SK-N-SH (cell line): ENCODE measurements at regions not wholly inside any gene's neighbourhood (a gene's known extent, or its start where the extent isn't known, plus 50 kb on each side); places are given as distances from the start of the nearest gene placed in this dataset.

Experiments
- CTCF ChIA-PET: fragments of 300-600, 350-600 bp; formaldehyde crosslinking; extraction: SDS; loops from one replicate; lab custom pipeline; 2021; lab: Yijun Ruan, JAX
- POLR2A ChIA-PET: fragments of 350-600 bp; sonication (Branson Sonifier 250); formaldehyde crosslinking; extraction: SDS; loops from one replicate; lab custom pipeline; 2020; ENCODE audit warnings: antibody characterized with exemption, inconsistent platforms; lab: Yijun Ruan, JAX
- DNase-seq: peaks from one replicate; pipeline ENCODE4 v3.0.0; 2012
- H2AFZ ChIP-seq: fragments of 200-600 bp; sonication (generic); 2 replicates; pipeline ENCODE4 v1.8.1; 2016; ENCODE audit warnings: antibody characterized with exemption, mild to moderate bottlenecking, low read depth
- H3F3A ChIP-seq: fragments of 200-600 bp; sonication (generic); replicated peaks from 2 replicates; pipeline ENCODE3; 2016; ENCODE audit warnings: antibody characterized with exemption, mild to moderate bottlenecking; ENCODE audit not compliant: insufficient read depth
- H3K27ac ChIP-seq, 2 experiments: fragments of 200-500 bp in 1 of 2; fragments of 200-600 bp in 1 of 2; sonication (Bioruptor generic) in 1 of 2; sonication (generic), shearing (Covaris generic) in 1 of 2; 2 replicates each; pipeline versions ENCODE4 v1.5.1 to v1.6.1; 2014 to 2016; ENCODE audit warnings: low read depth in 2 of 2, inconsistent platforms in 1 of 2, low read length in 1 of 2, mild to moderate bottlenecking in 1 of 2, mixed read lengths in 1 of 2
- H3K27me3 ChIP-seq: fragments of 200-600 bp; sonication (generic), shearing (Covaris generic); 2 replicates; pipeline ENCODE4 v1.6.1; 2016; ENCODE audit warnings: mixed run types; ENCODE audit not compliant: insufficient read depth
- H3K36me3 ChIP-seq, 2 experiments: fragments of 200-500 bp in 1 of 2; fragments of 200-600 bp in 1 of 2; sonication (Bioruptor generic) in 1 of 2; sonication (generic) in 1 of 2; replicated peaks in 1 of 2; 2 replicates each; pipeline versions ENCODE3 to v1.5.1; 2014 to 2016; ENCODE audit warnings: low read length in 1 of 2, mild to moderate bottlenecking in 1 of 2; ENCODE audit not compliant: insufficient read depth in 2 of 2, control insufficient read depth in 1 of 2
- H3K4me1 ChIP-seq, 2 experiments: fragments of 200-500 bp in 1 of 2; fragments of 200-600 bp in 1 of 2; sonication (Bioruptor generic) in 1 of 2; sonication (generic), shearing (Covaris generic) in 1 of 2; 2 replicates each; pipeline versions ENCODE4 v1.5.1 to v1.6.1; 2014 to 2016; ENCODE audit warnings: low read depth in 1 of 2, low read length in 1 of 2, mixed run types in 1 of 2; ENCODE audit not compliant: insufficient read depth in 2 of 2, control insufficient read depth in 1 of 2
- H3K4me2 ChIP-seq: fragments of 200-600 bp; sonication (generic), shearing (Covaris generic); 2 replicates; pipeline ENCODE4 v1.6.1; 2017; ENCODE audit warnings: mixed run types
- H3K4me3 ChIP-seq, 2 experiments: fragments of 200-500 bp in 1 of 2; fragments of 200-600 bp in 1 of 2; sonication (Bioruptor generic) in 1 of 2; sonication (generic), shearing (Covaris generic) in 1 of 2; 2 replicates each; pipeline versions ENCODE4 v1.5.1 to v1.8.1; 2014 to 2016; ENCODE audit warnings: low read depth in 2 of 2, inconsistent platforms in 1 of 2, low read length in 1 of 2, mild to moderate bottlenecking in 1 of 2, mixed read lengths in 1 of 2, moderate library complexity in 1 of 2
- H3K79me2 ChIP-seq: fragments of 200-600 bp; sonication (generic); 2 replicates; pipeline ENCODE4 v1.8.1; 2017; ENCODE audit warnings: mild to moderate bottlenecking; ENCODE audit not compliant: insufficient read depth
- H3K9ac ChIP-seq: fragments of 200-600 bp; sonication (generic); 2 replicates; pipeline ENCODE4 v1.6.1; 2017; ENCODE audit warnings: mixed run types
- H3K9me2 ChIP-seq: fragments of 200-600 bp; sonication (generic); 2 replicates; pipeline ENCODE4 v1.6.1; 2017; ENCODE audit warnings: mixed run types
- H3K9me3 ChIP-seq: fragments of 200-600 bp; sonication (generic); 2 replicates; pipeline ENCODE4 v1.6.1; 2017; ENCODE audit warnings: mixed run types, mild to moderate bottlenecking, moderate library complexity
- H4K20me1 ChIP-seq: fragments of 200-600 bp; sonication (generic); 2 replicates; pipeline ENCODE4 v1.6.1; 2017; ENCODE audit warnings: mild to moderate bottlenecking, mixed run types; ENCODE audit not compliant: insufficient read depth
- CTCF ChIP-seq: fragments of 200-600 bp; sonication (generic); IDR thresholded peaks from 2 replicates; pipeline ENCODE4 v1.6.1; 2017; ENCODE audit warnings: antibody characterized with exemption, mild to moderate bottlenecking, moderate library complexity
- EP300 ChIP-seq, 2 experiments: IDR thresholded peaks; 2 replicates each; pipeline versions ENCODE4 v1.4.0 to v1.6.1; 2012; ENCODE audit warnings: borderline replicate concordance in 1 of 2, low read depth in 1 of 2, low read length in 1 of 2
- EZH2phosphoT487 ChIP-seq: fragments of 200-600 bp; sonication (generic); IDR thresholded peaks from 2 replicates; pipeline ENCODE4 v1.6.1; 2017; ENCODE audit warnings: low read depth, mixed run types, mild to moderate bottlenecking, antibody characterized with exemption, moderate library complexity, borderline replicate concordance
- FOXM1 ChIP-seq: IDR thresholded peaks from 2 replicates; pipeline ENCODE4 v1.4.0; 2012; ENCODE audit warnings: low read depth, mild to moderate bottlenecking
- JUND ChIP-seq: IDR thresholded peaks from 2 replicates; pipeline ENCODE4 v1.4.0; 2012
- MEF2A ChIP-seq: IDR thresholded peaks from 2 replicates; pipeline ENCODE4 v1.4.0; 2012; ENCODE audit warnings: low read depth, borderline replicate concordance
- MXI1 ChIP-seq: IDR thresholded peaks from 2 replicates; pipeline ENCODE4 v1.6.1; 2012; ENCODE audit warnings: mild to moderate bottlenecking, low read depth, low read length, improper control_type of control experiment
- NFIC ChIP-seq: IDR thresholded peaks from 2 replicates; pipeline ENCODE4 v1.4.0; 2012; ENCODE audit warnings: borderline replicate concordance
- RAD21 ChIP-seq: IDR thresholded peaks from 2 replicates; pipeline ENCODE4 v1.6.1; 2012; ENCODE audit warnings: mild to moderate bottlenecking, low read length
- RCOR1 ChIP-seq: fragments of 150-350 bp; IDR thresholded peaks from 2 replicates; pipeline ENCODE4 v1.6.1; 2017; ENCODE audit warnings: antibody characterized with exemption, low read length
- USF2 ChIP-seq: fragments of 150-350 bp; IDR thresholded peaks from 2 replicates; pipeline ENCODE4 v1.6.1; 2017; ENCODE audit warnings: antibody characterized with exemption, low read length, low read depth, borderline replicate concordance
- YY1 ChIP-seq: IDR thresholded peaks from 2 replicates; pipeline ENCODE4 v1.4.0; 2012; ENCODE audit warnings: low read depth, mild to moderate bottlenecking
- ZBTB33 ChIP-seq: IDR thresholded peaks from 2 replicates; pipeline ENCODE4 v1.4.0; 2012; ENCODE audit warnings: low read depth, borderline replicate concordance
- WGBS: methylation state at CpG from one replicate; pipeline ENCODE4 v1.1.6; 2017; ENCODE audit warnings: low lambda C conversion rate; 5-methylcytosine and 5-hydroxymethylcytosine counted together

- no peak overlapping the region for H3K4me3 ChIP-seq
- ChIA-PET POLR2A (interaction anchor here (0.8 kb wide), 1 partner anchor 10 kb away, joined by 3 read pairs; no protein-coding TSS in a partner anchor), CTCF (interaction anchor here (0.7 to 1.5 kb wide), 5 partner anchors 9 to 27 kb away, joined by 3 to 4 read pairs (median 4); no protein-coding TSS in a partner anchor)
- no peaks in the 10 kb centered on the region for H3K79me2 ChIP-seq
- no peak for TF ChIP-seq RAD21
- TF ChIP-seq EP300 (IDR thresholded peaks at IDR 0.05; ENCODE audit: borderline replicate concordance in 1 of 2, low read depth in 1 of 2, low read length in 1 of 2), result 0 out of 4 replicates have a peak, but pooled peaks of 1 of the 2 experiments have one; percentile 15
- H3K36me3 ChIP-seq, result no peaks in the 10 kb centered on the region
- H3K9me2 ChIP-seq, result no peaks in the 10 kb centered on the region
- no peaks in the 10 kb centered on the region for H3K27me3 ChIP-seq
- no peak overlapping the region for H2AFZ ChIP-seq
- peaks cover 0 to 3% of the 10 kb centered on the region in 2 experiments; a peak in 2 of 4 replicates for H3K4me1 ChIP-seq
- no peak overlapping the region for H3K9ac ChIP-seq
- peak overlapping the region in 1 of 2 experiments; percentile 50; a peak in 2 of 4 replicates for H3K27ac ChIP-seq
- 44% methylated on average over 3 of the region's 3 CpGs for WGBS
- H3K4me2 ChIP-seq, result no peak overlapping the region
- DNase-seq, result no peak
- H3F3A ChIP-seq, result no peaks in the 10 kb centered on the region
- no peaks in the 10 kb centered on the region for H4K20me1 ChIP-seq
- H3K9me3 ChIP-seq, result no peaks in the 10 kb centered on the region
Measured at GRCh38 chr13:32924886-32925285, 91.3 kb upstream of the KL start.

GRCh38 chr13:32925506-32925905 is 90.7 kb upstream of the KL start:
- 40% methylated on average over 1 of the region's 1 CpG for WGBS
- TF ChIP-seq RCOR1 (no peak), FOXM1 (no peak), MEF2A (no peak), USF2 (no peak), CTCF (no peak), ZBTB33 (no peak), MXI1 (no peak), RAD21 (no peak), JUND (no peak), YY1 (no peak), NFIC (no peak), EZH2phosphoT487 (no peak)
- no peaks in the 10 kb centered on the region for H3K27me3 ChIP-seq
- no peak overlapping the region for H3K4me3 ChIP-seq
- H3K9ac ChIP-seq, result no peak overlapping the region
- ChIA-PET POLR2A (interaction anchor here (0.8 kb wide), 1 partner anchor 9 kb away, joined by 3 read pairs; no protein-coding TSS in a partner anchor), CTCF (interaction anchor here (0.7 to 1.5 kb wide), 5 partner anchors 8 to 27 kb away, joined by 3 to 4 read pairs (median 4); no protein-coding TSS in a partner anchor)
- no peaks in the 10 kb centered on the region for H3K36me3 ChIP-seq
- H3K9me2 ChIP-seq, result no peaks in the 10 kb centered on the region
- no peaks in the 10 kb centered on the region for H3K9me3 ChIP-seq
- no peaks in the 10 kb centered on the region for H3F3A ChIP-seq
- H3K79me2 ChIP-seq, result no peaks in the 10 kb centered on the region
- H2AFZ ChIP-seq, result no peak overlapping the region
- H3K4me2 ChIP-seq, result no peak overlapping the region
- H3K27ac ChIP-seq, result no peak overlapping the region
- DNase-seq, result no peak
- H3K4me1 ChIP-seq, result peaks cover 0 to 3% of the 10 kb centered on the region in 2 experiments; a peak in 2 of 4 replicates
- H4K20me1 ChIP-seq, result no peaks in the 10 kb centered on the region
